ENCODE measurements at regions not wholly inside any gene's neighbourhood (a gene's known extent, or its start where the extent isn't known, plus 50 kb on each side); places are given as distances from the start of the nearest gene placed in this dataset.

DNA sequence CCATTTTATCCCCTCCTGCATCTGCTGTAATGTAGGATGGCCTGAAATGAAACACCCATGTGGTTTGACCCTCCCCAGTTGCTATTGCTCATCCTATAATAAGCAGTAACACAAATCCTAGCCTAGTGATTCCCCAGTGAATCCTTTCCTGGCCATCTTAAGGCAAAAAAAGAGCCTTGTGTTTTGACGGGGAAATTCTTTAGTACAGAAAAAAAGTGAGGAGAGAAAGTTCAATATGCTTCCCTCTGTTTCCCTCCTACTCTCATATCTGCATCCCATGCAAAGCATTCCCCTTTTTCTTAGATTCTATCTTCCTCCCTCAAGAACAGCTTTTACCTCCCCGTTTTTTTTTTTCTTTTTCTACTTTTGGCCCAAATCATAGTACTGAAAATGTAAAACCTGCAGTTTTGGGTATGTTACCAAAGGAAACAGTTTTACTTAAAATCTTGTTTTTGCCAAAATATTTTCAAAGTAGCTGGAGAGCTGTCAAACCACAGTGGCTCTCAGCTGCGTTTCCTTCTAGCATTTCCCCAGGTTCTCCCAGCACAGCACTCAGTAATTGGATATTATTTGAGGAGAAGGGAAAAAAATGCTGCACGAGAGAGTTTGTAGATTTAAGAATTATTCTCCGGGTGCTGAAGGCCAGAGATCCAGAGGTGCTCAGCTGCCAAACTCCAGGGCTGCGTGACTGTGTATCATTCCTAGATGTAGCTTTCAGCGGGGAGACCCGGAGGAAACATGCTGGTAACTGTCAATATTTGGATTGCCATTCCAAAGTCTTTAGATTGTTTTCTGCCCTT is 321.4 kb downstream of the NPR3 start:
- no peak for TF ChIP-seq EZH2 (conservative IDR thresholded peaks at IDR 0.05; ENCODE audit: low read depth, low read length)
- no peak for TF ChIP-seq ZNF333 (CRISPR knock-in tag; IDR thresholded peaks at IDR 0.05; ENCODE audit: borderline replicate concordance)
- no peak for TF ChIP-seq ZNF883 (CRISPR knock-in tag; IDR thresholded peaks at IDR 0.05; ENCODE audit: not compliant biosample characterization)
- TF ChIP-seq, protein P1, sequence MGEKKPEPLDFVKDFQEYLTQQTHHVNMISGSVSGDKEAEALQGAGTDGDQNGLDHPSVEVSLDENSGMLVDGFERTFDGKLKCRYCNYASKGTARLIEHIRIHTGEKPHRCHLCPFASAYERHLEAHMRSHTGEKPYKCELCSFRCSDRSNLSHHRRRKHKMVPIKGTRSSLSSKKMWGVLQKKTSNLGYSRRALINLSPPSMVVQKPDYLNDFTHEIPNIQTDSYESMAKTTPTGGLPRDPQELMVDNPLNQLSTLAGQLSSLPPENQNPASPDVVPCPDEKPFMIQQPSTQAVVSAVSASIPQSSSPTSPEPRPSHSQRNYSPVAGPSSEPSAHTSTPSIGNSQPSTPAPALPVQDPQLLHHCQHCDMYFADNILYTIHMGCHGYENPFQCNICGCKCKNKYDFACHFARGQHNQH (CRISPR knock-in tag; IDR thresholded peaks at IDR 0.05) = no peak
- no peak for TF ChIP-seq CTCF (CRISPR knock-in tag; IDR thresholded peaks at IDR 0.05)
- no peak for TF ChIP-seq RARA (CRISPR knock-in tag; IDR thresholded peaks at IDR 0.05)
- no peak for TF ChIP-seq HMGXB4 (CRISPR knock-in tag; IDR thresholded peaks at IDR 0.05; ENCODE audit: borderline replicate concordance in 1 of 2, low read depth in 1 of 2)
- no peak for TF ChIP-seq ZNF546 (CRISPR knock-in tag; conservative IDR thresholded peaks at IDR 0.05)
